ENCODE measurements at regions not wholly inside any gene's neighbourhood (a gene's known extent, or its start where the extent isn't known, plus 50 kb on each side); places are given as distances from the start of the nearest gene placed in this dataset.

DNA sequence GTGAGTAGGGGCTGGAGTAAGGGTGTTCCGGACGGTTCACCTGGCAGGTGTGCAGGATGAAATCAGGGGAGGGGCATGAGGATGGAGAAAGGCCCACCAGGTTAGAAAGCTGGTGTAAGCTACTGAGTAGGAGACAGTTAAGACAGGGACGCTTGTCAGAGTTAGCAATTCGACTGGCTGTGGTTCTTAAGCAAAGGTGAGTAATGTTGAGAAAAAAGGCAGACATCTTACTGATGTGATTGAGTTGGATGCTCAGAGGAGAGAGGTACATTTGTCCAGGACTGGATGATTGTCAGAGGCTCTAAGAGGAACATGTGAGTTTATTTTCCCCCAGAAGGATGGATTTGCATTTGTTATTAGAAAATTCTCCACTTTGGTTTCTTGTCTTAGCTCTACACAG lies 90.5 kb upstream of the MGAT5 start:
- TF ChIP-seq POLR2A (IDR thresholded peaks at IDR 0.05; ENCODE audit: extremely low read depth, insufficient read length) (no peak), MYC (IDR thresholded peaks at IDR 0.05; ENCODE audit: low read depth, low read length) (no peak)
- TF ChIP-seq, protein P1, sequence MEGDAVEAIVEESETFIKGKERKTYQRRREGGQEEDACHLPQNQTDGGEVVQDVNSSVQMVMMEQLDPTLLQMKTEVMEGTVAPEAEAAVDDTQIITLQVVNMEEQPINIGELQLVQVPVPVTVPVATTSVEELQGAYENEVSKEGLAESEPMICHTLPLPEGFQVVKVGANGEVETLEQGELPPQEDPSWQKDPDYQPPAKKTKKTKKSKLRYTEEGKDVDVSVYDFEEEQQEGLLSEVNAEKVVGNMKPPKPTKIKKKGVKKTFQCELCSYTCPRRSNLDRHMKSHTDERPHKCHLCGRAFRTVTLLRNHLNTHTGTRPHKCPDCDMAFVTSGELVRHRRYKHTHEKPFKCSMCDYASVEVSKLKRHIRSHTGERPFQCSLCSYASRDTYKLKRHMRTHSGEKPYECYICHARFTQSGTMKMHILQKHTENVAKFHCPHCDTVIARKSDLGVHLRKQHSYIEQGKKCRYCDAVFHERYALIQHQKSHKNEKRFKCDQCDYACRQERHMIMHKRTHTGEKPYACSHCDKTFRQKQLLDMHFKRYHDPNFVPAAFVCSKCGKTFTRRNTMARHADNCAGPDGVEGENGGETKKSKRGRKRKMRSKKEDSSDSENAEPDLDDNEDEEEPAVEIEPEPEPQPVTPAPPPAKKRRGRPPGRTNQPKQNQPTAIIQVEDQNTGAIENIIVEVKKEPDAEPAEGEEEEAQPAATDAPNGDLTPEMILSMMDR (IDR thresholded peaks at IDR 0.05; ENCODE audit: low read depth, low read length), result no peak
- TF ChIP-seq, protein P2, sequence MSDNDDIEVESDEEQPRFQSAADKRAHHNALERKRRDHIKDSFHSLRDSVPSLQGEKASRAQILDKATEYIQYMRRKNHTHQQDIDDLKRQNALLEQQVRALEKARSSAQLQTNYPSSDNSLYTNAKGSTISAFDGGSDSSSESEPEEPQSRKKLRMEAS (IDR thresholded peaks at IDR 0.05; ENCODE audit: low read depth, low read length), result no peak
- no peak for DNase-seq (ENCODE audit: low read depth)
- H3K4me3 ChIP-seq (ENCODE audit: low read depth, low read length), result no peak overlapping the region

DNA sequence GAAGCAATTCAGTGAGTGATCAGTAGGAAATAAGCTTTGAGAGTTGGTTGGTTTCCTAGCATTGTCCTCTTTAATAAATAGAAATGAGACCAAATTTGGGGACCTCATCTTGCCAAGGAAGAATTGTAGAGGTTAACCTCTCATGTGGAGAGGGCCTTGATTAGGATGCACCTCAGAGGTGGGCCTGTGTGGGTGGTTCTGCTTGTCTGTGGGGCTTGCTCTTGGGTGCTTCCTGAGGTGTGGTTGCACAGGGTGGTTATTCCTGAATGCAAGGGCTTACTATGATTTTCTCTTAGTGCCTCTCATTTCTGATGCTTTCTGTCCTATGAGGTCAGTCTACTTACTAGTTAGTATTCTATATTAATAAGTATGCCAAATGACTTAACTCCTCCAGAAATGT lies 89.6 kb upstream of the MGAT5 start:
- no peak for DNase-seq (ENCODE audit: low read depth)
- H3K4me3 ChIP-seq (ENCODE audit: low read depth, low read length), result no peak overlapping the region
- TF ChIP-seq, protein P2 (IDR thresholded peaks at IDR 0.05; ENCODE audit: low read depth, low read length), result no peak
- no peak for TF ChIP-seq MYC (IDR thresholded peaks at IDR 0.05; ENCODE audit: low read depth, low read length)

DNA sequence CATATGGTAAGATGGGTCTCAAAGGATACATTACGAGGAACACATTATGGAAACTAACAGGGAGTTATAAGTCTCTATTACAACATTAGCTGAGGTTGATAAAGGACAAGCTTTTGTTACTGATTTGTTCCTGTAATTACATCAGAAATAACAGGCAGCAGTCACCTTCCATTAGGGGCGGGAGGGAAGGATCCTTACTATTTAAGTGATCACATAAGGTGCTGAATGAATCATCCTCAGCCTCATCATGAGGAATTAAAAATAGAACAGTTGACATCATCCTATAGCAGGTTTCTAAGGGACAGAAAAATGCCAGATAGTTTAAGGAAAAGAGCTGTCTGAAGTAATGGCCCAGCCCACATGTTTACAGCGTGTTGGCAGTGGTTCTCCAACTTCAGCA lies 86.9 kb upstream of the MGAT5 start:
- H3K4me3 ChIP-seq (ENCODE audit: low read depth, low read length), result no peak overlapping the region
- TF ChIP-seq, protein P2 (IDR thresholded peaks at IDR 0.05; ENCODE audit: low read depth, low read length), result no peak
- TF ChIP-seq POLR2A (IDR thresholded peaks at IDR 0.05; ENCODE audit: extremely low read depth, insufficient read length), result no peak
- no peak for TF ChIP-seq MYC (IDR thresholded peaks at IDR 0.05; ENCODE audit: low read depth, low read length)
- TF ChIP-seq, protein P1 (IDR thresholded peaks at IDR 0.05; ENCODE audit: low read depth, low read length), result no peak
- no peak for DNase-seq (ENCODE audit: low read depth)

DNA sequence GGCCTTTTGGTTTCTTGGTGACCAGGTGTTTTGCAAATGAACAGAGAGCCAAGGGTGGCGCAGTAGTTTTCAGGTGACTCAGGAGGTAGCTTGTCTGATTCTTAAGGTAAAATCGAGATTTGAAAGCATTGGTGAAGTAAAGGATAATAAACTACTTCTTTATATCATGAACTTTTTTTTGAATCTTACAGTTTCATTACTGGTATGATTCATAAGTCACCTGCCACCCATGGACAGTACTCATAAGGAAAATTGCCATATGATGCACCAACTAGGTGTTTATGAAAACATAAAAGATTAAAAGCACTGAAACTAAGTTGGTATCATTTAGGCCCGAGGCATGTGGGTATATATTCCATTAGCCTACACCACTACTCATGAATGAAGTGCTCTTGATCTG lies 84.1 kb upstream of the MGAT5 start:
- DNase-seq (ENCODE audit: low read depth), result no peak
- no peak overlapping the region for H3K4me3 ChIP-seq (ENCODE audit: low read depth, low read length)
- no peak for TF ChIP-seq MYC (IDR thresholded peaks at IDR 0.05; ENCODE audit: low read depth, low read length)

DNA sequence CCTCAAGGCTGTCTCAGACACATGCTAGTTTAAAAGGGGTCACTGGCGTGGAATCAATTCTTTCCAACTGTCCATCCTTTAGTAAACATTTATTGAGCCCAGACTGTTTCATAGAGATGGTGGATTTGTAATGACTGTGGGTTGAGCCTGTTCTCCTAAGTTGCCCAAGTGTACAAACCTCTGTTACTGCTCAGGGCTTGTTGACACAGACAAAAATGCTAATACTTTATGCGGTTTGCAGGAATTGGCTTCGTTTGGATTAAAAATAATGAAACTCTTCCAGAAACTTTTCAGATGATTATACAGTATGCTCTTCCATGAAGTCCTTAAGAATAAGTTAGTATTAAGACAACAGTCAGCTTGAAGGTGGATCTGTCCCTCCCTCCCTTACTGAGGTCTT lies 83.6 kb upstream of the MGAT5 start:
- TF ChIP-seq, protein P1 (IDR thresholded peaks at IDR 0.05; ENCODE audit: low read depth, low read length), result no peak
- TF ChIP-seq, protein P2 (IDR thresholded peaks at IDR 0.05; ENCODE audit: low read depth, low read length), result no peak
- TF ChIP-seq POLR2A (IDR thresholded peaks at IDR 0.05; ENCODE audit: extremely low read depth, insufficient read length) (no peak), MYC (IDR thresholded peaks at IDR 0.05; ENCODE audit: low read depth, low read length) (no peak)
- no peak overlapping the region for H3K4me3 ChIP-seq (ENCODE audit: low read depth, low read length)
- no peak for DNase-seq (ENCODE audit: low read depth)

DNA sequence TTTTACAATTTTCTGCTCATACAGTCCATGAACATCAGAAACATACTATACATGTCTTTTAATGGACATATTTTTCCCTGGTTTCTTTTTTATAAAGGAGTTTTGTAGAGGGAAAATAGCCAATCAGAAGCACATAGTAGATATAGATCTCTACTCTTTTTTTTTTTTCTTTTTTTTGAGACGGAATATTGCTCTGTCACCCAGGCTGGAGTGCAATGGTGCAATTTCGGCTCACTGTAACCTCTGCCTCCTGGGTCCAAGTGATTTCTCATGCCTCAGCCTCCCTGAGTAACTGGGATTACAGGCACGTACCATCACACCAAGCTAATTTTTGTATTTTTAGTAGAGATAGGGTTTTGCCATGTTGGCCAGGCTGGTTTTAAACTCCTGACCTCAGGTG lies 83.2 kb upstream of the MGAT5 start:
- no peak for TF ChIP-seq POLR2A (IDR thresholded peaks at IDR 0.05; ENCODE audit: extremely low read depth, insufficient read length)
- TF ChIP-seq MYC (IDR thresholded peaks at IDR 0.05; ENCODE audit: low read depth, low read length), result no peak
- TF ChIP-seq, protein P2 (IDR thresholded peaks at IDR 0.05; ENCODE audit: low read depth, low read length), result no peak
- TF ChIP-seq, protein P1 (IDR thresholded peaks at IDR 0.05; ENCODE audit: low read depth, low read length), result no peak
- DNase-seq (ENCODE audit: low read depth), result no peak
- no peak overlapping the region for H3K4me3 ChIP-seq (ENCODE audit: low read depth, low read length)

DNA sequence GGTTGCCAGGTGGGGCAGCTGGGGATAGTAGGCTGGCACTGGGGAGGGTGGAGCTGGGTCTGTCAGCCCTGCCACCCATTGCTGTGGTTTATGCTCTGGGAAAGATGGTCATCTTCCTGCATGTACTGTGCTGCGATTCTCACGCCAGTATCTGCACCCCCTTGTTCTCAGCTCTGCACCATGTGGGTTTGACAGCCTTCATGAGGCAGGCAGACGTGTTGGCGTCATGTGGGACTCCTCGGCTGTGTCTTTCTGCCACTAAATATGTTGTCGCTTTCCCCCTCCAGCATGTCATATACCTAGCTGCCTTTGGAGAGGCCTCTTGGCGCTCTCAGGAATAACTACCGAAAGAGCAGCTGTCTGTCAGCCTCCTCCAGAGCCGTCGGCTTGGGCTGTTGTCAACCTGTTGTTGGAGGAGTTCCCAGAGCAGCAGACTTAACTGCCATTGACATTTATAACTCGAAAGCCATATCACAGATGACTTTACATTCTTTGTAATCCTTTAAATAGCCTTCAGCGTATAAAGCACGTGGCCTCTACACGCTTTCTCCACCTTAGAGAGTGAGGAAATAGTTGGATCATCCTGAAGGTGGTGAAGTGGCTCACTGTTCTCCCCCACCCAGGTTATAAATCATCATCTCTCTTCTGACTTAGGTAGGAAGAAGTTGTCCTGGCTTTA lies 80.4 kb upstream of the MGAT5 start:
- TF ChIP-seq MYC (IDR thresholded peaks at IDR 0.05; ENCODE audit: low read depth, low read length) (no peak), POLR2A (IDR thresholded peaks at IDR 0.05; ENCODE audit: extremely low read depth, insufficient read length) (no peak)
- TF ChIP-seq, protein P2 (IDR thresholded peaks at IDR 0.05; ENCODE audit: low read depth, low read length), result no peak
- TF ChIP-seq, protein P1 (IDR thresholded peaks at IDR 0.05; ENCODE audit: low read depth, low read length), result no peak
- no peak for DNase-seq (ENCODE audit: low read depth)
- no peak overlapping the region for H3K4me3 ChIP-seq (ENCODE audit: low read depth, low read length)

Data from NB4 (cell line).